ENCODE measurements at regions not wholly inside any gene's neighbourhood (a gene's known extent, or its start where the extent isn't known, plus 50 kb on each side); places are given as distances from the start of the nearest gene placed in this dataset.

GRCh38 chr16:63628812-63629211, 1493.1 kb downstream of the CDH11 start:
- no peak for DNase-seq (ENCODE audit: low read depth)

GRCh38 chr16:63625126-63625525, 1496.7 kb downstream of the CDH11 start:
- no peak for DNase-seq (ENCODE audit: low read depth)

DNA sequence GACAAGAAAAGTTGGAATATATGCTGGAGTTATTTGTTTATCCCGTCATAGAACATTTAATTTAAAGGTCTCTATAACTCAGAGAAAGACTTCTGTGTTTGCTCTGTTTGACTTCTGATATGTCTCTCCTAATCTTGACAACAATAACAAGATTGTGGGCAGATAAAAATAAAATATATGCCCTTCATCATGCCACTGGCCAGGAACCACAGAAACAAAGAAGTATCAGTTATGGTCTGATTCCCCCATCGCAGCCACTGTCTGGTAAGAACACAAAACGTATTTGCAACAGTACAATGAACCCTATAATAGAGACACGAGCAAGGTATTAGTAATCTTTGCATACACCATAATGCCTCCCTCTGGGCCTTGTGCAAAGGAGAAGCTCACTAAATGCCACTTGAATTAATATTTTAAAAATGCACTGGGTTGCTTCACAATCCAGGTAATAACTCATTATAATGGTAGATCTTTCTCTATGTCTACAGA, 1498.3 kb downstream of the CDH11 start:
- no peak for DNase-seq (ENCODE audit: low read depth)

- DNase-seq (ENCODE audit: low read depth) = no peak
Measured at GRCh38 chr16:63618896-63619485, 1502.9 kb downstream of the CDH11 start.

- no peak for DNase-seq (ENCODE audit: low read depth)
Measured at GRCh38 chr16:63617990-63618763, 1503.7 kb downstream of the CDH11 start.

- DNase-seq (ENCODE audit: low read depth) = no peak
Measured at GRCh38 chr16:63617047-63617989, 1504.5 kb downstream of the CDH11 start.

DNA sequence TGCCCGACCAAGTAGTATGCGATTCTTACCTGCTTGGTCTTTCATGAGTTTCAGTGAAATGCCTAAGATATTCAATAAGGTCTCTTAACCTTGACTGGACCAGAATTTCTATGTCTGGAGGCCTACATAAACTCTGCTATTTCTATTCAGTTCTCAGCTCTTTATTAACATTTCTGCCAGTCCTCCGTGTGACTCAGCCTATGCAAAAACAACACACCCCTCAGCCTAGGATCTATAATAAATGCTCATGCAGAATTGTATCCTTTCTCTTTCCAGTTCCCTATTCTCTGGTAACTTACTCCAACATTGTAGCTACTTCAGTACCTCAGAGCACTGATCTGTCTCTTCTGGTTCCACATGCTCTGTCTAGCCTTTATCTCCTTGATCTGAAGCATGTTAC, 1507.4 kb downstream of the CDH11 start:
- DNase-seq (ENCODE audit: low read depth) = no peak

DNA sequence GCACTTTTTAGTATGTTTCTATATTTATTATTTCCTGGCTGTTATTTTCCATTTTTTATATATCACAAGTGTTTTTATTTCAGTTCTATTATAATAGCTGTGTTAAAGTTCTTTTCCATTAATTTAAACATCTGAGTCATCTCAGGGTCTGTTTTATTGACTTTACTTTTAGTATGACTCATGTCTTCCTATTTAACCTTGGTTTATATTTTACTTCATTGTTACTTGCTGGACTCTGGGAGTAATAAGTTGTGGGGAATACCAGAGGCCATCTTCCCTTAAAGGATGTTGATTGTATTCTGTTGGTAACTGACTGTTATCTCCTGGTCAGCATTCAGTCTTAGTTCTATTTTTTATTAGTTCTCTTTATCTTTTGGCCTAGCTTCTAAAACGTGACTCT, 1508.2 kb downstream of the CDH11 start:
- no peak for DNase-seq (ENCODE audit: low read depth)

DNA sequence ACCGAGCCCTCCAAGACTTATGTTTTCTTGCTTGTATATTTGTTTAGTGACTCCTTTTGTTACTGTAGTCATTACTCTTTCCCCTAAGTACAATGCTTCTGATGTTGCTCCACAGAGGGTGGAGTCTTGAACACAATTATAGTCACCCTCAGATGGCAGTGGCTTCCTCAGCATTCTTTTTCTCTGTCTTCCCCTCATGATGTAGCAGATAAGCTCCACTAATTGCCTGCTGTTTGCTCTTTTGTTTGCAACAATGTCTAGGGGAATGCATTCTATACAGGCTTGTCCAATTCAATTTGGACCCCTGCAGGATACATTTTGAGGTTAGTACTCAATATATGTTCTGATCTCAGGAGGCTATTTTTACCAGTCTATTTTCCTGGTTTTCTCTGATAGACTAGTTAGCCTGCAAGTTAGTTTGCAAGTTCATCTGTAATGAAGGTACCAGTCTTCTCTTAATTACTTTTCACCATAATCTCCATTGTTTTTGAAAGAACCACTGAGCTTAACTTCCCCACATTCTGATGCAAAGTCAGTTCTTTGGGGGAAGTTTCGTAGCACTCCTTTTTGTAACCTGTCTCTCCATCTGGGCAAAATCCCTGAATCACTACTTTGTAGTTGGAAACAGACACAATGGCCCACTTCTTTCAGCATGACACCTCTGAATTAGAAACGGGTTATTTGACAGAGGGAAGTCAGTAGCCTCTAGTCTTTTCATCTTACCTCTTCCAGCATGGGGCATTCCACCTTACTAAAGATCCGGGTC, 1509.2 kb downstream of the CDH11 start:
- DNase-seq (ENCODE audit: low read depth) = no peak

GRCh38 chr16:63606778-63607177, 1515.1 kb downstream of the CDH11 start:
- DNase-seq (ENCODE audit: low read depth) = no peak

- DNase-seq (ENCODE audit: low read depth) = no peak
Measured at GRCh38 chr16:63602206-63602927, 1519.5 kb downstream of the CDH11 start.

- DNase-seq (ENCODE audit: low read depth) = no peak
Measured at GRCh38 chr16:63596716-63597115, 1525.1 kb downstream of the CDH11 start.

GRCh38 chr16:63592852-63593251, 1529.0 kb downstream of the CDH11 start:
- DNase-seq (ENCODE audit: low read depth) = no peak

DNA sequence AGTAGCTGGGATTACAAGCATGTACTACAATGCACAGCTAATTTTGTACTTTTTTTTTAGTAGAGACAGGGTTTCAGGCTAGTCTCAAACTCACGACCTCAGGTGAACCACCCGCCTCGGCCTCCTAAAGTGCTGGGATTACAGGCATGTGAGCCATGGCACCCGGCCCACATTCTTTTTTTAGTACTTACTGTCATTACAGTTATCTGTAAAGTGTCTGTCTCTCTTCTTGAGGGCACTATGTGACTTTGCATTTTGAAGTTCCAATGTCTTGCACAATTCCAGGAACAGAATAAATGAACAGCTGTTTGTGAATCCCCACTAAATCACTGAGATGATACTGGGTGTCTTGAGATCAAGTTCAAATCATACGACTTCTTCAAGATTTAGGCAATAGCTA, 1540.3 kb downstream of the CDH11 start:
- no peak for DNase-seq (ENCODE audit: low read depth)

GRCh38 chr16:63578791-63579190, 1542.6 kb upstream of the CDH8 start:
- DNase-seq (ENCODE audit: low read depth) = no peak

DNA sequence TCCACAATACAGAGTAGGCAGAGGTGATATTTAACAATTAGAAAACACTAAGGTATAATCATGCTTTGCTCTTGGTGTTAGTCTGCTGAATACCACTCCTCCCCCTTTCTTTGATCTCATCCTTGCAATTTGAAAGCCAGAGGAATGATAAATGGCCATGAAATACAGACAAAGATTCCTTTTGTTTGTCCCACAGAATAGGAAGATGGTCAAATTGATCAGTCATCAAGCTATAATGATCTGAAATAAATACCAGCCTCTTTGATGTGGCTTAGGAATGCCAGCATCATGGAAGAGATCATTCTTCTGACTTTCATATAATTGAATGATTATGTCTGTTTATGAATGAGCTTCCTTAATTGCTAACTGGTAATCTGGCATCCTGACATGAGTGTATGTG, 1541.7 kb upstream of the CDH8 start:
- DNase-seq (ENCODE audit: low read depth) = no peak

DNA sequence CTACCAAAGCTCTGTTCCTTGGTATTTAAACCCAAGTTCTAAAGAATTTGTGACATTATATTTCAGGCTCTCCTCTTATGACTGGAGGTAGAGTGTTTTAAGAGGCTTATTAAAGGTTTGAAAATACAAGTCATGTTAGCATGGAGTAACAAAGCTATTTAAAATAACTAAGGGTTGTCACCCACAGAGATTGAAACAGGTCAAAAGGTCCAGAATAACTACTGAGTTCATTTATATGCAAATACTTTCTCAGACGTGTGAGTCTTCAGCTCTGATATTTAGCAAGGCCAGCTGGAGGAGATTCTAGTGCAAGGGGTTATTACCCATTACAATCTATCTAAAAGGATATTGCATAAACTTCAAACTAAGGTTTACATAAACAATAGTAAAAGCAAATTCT, 1538.8 kb upstream of the CDH8 start:
- no peak for DNase-seq (ENCODE audit: low read depth)

GRCh38 chr16:63568164-63568563, 1531.9 kb upstream of the CDH8 start:
- no peak for DNase-seq (ENCODE audit: low read depth)

DNA sequence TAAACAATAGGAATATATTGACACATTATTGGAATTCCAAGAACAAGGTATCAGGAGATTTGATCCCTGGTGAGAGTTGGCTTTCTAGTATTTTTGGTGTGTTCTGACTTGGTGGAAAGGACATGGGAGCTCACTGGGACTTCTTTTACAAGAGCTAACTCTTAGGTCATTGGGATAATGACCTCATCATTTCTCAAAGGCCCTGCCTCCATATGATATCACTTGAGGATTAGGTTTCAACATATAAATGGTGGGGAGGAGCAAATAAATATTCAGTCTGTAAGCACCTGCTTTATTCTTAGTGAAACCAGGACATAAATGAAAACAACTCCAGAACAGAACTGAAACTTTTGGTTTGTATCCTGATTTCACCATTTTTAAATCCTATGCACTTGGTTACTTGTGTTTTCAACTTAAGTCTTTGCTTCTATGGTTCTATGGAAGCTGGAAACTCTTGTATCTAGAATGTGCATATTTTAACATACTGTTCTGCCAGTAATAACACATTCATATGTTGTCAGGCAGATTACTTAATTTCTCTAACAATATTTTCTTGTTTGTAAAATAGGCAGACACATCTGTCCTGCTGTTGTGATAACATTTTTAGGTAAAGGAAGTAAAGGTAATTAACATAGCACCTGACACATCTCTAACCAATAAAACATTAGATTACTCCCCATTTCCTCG, 1527.7 kb upstream of the CDH8 start:
- no peak for DNase-seq (ENCODE audit: low read depth)

- DNase-seq (ENCODE audit: low read depth) = no peak
Measured at GRCh38 chr16:63553980-63554379, 1517.7 kb upstream of the CDH8 start.

All from LHCN-M2 (cell line).